RPMI7951 (cell line): ENCODE measurements at regions not wholly inside any gene's neighbourhood (a gene's known extent, or its start where the extent isn't known, plus 50 kb on each side); places are given as distances from the start of the nearest gene placed in this dataset.

Experiments
- DNase-seq: peaks from one replicate; pipeline ENCODE4 v3.0.0-alpha.2; 2012; ENCODE audit warnings: low read depth

DNA sequence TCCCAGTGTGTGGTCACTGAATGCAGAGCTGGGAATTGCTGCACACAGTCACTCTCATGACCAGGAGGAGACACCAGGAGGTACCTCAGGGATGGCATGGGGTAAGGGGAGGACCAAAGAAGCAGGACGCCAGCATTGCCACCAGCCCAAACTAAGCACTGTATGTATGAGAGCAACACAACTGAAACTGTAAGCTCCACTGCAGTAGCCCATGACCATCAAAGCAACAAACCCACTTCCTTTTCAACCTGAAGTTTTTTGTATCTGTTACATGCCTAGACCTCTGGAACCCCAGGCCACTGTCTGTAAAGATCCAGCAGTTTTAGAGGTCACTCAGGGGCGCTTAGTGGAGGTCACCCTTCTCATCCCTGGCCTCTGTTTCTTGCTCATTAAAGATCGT lies 164.3 kb downstream of the SETD4 start:
- no peak for DNase-seq

DNA sequence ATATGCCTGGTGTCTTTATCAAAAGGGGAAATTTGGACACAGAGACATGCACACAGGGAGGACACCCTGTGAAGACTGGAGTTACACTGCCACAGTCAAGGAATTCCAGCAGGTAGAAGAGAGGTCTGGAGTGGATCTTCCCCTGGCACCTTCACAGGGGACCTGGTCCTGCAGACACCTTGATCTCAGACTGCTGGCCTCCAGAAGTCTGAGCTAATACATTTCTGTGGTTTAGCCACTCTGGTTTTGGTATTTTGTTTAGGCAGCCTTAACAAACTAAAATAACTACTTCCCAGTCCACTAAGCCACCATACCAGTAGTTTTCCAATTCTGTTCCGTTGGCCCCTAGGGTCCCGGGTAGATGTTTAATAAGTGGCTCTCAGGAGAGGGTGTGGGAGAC lies 164.7 kb downstream of the SETD4 start:
- no peak for DNase-seq

DNA sequence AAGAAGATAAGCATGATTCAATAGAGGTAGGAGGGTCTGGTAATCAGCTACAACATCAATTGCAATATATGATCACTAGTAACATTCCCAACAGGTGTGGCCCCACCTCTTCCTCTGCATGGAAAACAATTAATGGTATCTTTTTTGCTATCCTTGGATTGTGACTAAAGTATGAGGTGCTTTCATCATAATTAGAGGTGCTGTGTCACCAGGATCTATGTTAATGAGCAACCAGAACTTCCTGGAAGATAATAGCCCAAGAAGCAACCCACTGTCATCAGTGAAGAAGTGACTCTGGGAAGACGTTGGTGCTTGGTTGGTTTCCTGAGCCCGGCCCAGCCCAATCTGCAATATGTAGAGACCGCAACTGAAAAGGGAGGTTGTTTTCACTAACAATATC lies 167.2 kb downstream of the SETD4 start:
- no peak for DNase-seq

DNA sequence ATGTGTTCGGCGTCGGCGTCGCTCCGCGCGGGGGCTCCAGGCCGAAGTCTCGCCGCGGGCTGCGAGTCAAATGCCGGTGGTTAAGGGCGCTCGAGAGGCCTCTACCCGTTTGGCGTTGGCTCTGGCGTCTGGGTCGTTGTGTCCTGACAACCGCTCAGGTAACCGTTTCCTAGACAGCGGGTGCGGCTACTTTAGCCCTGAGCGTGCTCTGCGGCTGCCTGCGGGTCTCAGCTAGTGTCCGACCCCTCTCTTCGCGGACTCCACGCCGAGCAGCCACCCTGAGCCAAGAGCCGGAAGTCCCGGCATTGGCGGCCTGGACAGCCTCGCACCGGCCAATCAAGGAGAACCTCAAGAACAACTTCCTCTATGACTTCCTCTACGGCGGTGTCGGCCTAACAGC lies 173.4 kb downstream of the SETD4 start:
- no peak for DNase-seq

DNA sequence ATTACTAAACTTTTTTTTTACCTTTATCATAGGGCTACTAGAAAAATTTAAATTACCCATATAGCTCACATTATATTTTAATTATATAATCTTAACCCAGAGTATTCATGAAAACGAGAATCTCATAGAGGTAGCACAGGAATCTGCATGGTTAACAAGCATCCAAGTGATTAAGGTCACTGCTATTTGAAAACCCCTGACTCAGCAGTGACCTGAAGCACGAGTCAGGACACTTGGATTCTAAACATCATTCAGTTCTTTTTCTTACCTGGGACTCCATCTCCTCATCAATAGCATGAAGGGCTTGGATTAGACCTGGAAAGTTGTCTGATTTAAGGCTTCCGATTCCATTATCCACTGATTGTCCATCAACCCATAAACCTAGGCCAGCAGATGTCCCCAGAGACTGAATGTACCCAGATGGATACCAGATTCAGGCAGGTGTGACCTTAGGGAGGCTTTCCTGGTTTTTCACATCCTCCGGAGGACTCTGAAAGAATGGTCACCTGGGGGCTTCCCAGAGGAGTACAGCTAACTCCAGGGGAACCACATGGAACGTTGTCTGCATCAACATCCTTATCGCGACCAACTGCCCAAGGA lies 174.3 kb downstream of the SETD4 start:
- no peak for DNase-seq

DNA sequence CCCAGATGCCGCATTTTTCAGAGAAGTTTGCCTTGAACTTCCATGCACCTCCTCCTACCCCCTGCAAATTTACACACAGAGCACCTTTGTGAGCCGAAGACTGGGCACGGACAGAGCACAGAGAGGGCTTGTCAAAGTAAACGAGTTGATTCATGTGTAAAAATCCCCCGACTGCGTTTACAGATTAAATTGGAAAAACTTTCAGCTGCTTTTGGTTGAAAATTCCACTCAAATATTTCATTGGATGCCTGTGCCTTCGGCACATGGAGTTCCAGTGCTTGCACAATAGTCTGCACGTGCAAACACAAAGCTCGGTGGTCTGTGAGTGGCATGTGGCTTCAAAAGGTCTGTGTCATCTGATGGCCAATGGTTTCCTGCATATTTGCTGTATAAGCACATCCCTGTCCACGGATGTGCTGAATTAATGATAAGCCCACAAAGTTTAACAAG lies 177.5 kb downstream of the SETD4 start:
- peak; percentile 45 for DNase-seq

DNA sequence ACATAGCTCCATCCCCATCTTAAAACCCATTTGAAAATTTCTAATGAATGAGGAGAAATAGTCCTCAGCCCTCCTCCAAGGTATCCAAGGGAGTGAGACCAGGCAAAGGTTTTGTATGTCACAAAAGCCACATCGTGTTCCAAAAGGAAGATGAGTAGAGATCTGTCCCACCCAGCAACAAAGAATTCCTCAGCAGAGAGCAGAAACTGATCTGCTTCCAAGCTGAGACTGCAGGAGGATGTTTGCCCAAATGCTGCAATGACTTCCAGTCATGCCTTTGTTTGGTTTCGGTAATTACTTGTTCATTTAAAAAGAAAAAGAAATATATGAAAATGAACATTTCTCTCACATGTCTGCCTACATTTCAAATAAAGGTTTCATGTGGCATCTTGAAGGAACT lies 186.9 kb downstream of the SETD4 start:
- no peak for DNase-seq

DNA sequence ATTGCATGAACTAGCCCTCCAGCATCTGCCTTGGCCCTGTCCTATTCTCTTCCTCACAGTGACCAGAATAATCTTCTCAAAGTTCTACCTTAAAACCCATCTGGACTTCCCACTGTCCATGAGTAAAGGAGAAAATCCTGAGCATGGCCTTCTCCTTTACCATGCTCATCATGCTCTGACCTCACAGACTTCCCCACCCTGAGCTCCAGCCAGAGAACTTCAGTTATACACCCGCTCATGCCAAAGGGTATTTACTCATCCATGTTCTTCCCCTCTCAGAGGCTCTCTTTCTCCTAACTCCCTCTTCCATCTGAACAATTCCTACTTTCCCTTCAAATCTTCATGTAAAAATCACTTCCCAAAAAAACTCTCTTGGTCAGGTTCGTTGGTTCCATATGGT lies 188.4 kb downstream of the SETD4 start:
- DNase-seq: no peak

DNA sequence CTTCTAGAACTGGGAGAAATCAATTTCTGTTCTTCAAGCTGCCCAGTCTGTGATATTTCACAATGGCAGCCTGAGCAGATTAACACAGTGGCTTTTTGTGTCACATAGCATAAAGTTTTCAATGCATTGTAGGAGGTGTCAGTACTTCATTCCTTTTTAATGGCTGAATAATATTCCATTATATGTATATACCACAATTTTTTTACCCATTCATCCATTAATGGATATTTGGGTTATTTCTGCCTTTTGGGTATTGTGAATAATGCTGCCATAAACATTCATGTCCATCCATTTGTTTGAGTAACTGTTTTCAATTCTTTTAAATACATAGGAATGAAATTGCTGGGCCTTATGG lies 191.5 kb downstream of the SETD4 start:
- no peak for DNase-seq

DNA sequence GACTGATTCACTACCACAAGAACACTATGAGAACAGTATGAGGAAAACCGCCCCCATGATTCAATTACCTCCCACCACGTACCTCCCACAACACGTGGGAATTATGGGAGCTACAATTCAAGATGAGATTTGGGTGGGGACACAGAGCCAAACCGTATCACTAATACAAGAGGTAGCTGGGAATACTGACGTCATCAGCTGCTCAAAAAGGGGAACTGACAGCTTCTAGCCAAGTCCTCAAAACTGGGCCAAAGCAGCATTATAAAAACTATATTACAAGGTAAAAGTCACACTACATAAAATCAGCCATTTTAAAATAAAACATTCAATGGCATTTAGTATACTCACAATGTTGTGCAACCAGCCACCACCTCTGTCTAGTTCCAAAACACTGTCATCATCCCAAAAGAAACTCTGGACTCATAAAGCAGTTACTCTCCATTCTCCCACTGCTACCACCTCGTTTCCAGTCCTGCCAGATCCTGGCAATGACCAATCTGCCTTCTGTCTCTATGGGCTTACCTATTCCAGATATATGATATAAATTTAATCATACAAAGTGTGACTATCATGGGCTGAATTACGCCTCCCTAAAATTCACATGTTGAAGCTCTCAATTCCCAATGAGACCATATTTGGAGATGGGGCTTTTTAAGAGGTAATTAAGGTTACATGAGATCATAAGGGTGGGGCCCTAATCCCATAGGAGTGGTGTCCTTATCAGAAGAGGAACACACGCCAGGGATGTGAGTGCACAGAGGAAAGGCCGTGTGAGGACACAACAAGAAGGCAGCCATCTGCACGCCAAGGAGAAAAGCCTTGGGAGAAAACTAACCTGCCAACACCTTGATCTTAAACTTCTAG lies 192.1 kb downstream of the SETD4 start:
- DNase-seq: no peak

DNA sequence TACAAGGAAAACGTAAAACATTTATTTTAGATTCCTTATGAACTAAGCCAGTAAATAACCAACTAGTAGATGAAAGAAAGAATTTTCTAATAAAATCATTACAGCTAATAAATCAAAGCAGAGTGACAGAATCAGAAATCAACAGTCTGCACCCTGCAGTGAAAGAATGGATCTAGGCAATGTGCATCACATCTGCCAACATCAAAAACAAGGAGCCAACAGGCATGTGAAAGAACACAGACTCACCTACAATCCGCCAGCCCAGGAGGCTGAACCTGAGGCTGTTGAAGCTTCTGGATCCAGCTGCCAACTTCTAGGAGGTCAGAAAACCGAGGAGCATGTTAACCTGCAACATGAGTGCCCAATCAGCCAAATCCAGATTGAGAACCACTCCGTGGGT lies 196.3 kb downstream of the SETD4 start:
- DNase-seq: no peak

DNA sequence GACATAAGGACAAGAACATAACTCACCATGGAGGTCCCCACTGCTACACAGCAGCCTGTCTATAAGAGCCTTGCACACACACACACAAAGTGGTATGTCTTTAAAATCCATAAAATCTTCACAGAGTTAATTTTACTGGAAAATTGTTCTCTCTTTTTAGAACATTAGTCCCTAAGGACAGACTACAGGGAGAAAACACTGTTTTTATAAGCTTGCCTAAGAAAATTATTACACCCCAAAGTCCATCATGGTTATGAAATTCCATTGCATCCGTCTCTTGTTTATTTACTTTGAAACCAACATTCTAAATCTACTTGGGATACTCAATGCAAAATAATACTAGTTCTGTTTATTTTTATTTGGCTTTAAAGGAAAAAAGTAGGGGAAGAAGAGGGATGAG lies 197.4 kb downstream of the SETD4 start:
- no peak for DNase-seq

DNA sequence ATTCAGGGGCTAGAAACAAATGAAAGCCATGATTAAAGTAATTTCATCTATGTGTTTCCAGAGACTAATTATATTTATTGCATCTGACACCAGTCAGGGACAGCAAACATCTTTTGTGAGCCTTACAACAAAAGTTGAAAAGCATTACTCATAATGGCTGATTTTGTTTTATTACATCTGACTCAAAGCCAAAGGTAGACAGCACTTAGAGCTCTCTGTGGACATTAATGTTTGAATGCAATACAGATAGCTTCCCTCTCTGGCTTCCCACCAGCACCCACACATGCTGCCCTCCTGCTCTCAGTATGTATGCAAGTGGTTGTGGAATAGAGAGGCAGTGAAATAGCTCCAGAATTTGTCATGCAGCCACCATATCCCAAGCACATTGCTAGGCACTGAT lies 198.7 kb downstream of the SETD4 start:
- no peak for DNase-seq

DNA sequence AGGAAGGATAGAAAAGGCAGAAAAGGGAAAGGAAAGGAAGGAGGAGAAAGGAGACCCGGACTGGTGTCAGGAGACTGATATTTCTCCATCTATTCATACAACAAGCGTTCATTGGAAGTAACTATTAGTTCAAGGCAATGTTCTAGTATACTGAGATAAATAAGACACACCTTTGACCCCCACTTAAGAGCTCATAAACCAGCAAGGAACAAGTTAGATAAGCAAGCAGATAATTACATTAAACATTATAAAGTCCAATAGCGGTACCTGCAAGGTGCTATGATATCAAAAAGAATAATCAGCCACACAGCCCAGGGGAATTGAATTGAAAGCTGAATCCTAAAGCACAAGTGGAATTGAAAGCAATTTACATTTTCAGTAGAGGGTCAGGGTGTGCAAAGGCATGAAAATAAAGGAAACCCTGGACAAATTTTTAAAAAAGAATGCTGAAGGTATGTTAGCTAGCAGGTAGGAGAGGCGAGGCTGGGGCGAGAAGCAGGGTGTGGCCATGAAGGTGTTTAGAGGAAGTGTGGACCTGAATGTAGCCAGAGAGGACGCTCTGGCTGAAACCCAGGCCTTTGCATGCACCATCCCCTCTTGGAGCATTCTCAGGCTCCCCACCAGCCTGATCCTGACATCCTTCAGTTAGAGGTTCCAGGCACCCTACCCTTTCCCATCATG lies 200.0 kb downstream of the SETD4 start:
- DNase-seq: no peak

DNA sequence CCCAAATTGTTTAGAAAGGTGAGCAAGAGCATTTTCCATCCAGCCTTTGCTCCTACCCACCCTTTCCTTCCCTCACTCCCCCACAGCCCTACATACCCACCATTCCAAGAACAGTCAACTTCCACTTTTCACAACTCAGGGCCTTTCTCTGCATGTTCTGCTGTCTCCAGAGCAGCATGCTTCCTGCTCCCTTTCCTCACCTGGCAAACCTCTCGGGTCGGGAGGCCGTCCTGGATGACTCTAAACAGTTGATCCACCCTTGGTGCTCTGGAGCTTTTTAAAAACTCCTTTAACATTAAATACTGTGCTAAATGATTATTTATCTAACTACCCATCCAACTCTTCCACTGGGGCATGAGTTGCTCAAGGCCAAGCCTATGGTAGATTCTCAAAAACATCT lies 200.6 kb downstream of the SETD4 start:
- no peak for DNase-seq

DNA sequence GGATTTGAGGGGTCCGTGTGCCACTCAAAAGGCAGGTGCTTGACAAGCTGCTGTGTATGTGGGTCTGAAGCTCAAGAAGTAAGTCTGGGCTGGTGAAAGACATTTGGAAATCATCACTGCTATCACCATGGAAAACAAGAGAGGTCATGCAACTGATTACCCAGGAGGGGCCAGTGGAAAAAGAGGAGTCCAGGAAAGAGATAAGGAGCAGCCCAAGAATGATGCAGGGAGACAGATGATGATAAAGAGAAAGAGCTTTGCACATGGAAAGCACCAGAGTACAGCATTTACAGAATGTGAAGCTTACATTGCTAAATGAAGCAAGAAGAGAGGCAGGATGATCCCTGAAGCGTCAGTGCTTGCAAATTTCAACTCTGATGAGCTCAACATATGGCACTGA lies 203.2 kb downstream of the SETD4 start:
- no peak for DNase-seq

DNA sequence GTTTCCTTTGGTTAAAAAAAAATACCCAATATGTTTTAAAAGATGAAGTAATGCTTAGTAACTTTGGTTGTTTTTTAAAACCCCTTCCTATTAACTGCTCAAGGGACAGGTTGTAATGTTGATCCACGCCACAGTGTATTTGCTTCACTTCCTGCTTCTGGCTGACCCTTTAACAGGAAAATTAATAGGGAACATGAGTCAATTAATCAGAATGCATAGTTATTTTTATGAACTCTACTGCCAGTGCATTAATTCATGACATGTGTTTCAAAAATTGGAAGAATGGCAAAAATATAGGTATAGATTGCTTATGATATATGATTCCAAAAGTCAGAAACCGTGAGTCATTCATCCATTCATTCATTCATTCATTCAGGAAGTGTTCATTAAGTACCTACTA lies 204.8 kb downstream of the SETD4 start:
- DNase-seq: no peak

DNA sequence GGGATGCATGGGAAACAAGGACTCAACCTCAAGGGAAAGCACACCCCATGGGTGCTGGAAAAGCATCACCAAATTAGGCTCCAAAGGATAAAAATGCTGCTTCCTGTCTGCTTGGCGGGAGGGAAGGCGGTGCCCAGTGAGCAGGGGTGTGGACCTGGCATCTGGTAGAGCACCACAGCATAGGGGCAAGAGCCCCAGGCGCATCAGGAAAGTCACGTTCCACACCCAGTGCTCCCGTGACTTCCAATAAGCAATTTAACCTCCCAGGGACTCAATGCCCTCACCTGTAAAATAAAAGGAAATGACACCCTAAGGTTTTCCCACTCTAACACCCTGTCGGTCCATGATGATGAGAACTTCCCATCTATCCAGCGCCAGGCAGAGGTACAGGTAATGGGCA lies 206.0 kb downstream of the SETD4 start:
- DNase-seq: no peak

DNA sequence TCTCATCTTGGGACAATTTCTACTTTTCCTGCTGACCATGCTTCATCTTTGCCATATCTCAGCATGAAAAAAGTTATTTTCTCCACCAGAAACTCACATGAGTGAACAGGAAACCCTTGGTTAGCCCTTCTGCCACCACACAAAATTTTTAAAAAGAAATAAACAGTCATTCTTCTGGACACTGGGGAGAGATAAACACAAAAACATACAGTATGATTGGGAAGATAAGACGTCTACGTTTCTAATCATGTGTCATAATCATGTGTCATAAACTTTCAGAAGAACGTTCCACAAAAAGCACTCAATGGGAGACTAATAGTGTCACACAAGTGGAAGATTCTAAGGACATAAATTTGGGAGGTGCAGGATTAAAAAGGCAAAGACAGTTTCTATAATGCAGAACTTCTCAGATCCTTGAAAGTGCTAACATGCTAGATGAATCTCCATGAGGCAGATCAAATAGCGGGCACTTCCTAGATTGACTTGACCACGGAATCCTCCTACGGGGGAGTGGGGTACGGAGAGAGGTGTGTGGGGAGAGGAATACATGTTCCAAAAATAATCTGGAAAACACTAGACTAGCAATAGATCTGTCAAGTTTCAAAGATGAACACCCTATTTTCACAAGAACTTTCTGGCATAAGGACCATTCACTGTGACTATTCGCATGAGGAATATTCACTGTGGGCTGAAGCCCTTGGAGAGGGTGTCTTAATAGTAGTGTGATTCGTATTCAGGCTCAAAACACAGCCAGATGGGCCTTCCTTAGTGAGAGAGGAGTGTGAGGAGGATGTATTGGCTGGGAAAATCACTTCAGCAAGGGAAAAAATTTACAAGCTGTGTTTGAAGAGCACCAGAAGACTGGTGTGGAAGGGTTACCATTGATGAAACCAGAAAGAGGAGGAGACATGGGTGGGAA lies 206.7 kb downstream of the SETD4 start:
- DNase-seq: no peak

DNA sequence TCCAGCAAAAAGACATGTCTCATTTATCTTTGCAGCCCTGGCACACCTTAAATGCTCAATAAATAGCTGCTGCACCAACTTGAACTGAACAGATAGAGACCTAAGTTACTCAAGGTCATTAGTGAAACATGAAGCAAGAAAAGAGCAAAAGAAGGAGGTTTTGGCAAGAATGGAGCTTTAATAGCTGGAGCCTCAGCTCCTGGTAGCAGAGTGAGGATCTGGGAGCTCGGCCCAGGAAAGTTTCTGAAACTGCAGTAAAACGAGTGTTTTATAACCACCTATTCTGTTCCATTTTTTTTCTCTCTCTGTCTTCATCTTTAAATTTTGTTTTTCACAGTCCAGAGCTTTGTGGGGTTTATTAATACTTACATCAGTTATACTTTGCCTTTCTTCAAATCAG lies 207.5 kb downstream of the SETD4 start:
- DNase-seq: no peak

DNA sequence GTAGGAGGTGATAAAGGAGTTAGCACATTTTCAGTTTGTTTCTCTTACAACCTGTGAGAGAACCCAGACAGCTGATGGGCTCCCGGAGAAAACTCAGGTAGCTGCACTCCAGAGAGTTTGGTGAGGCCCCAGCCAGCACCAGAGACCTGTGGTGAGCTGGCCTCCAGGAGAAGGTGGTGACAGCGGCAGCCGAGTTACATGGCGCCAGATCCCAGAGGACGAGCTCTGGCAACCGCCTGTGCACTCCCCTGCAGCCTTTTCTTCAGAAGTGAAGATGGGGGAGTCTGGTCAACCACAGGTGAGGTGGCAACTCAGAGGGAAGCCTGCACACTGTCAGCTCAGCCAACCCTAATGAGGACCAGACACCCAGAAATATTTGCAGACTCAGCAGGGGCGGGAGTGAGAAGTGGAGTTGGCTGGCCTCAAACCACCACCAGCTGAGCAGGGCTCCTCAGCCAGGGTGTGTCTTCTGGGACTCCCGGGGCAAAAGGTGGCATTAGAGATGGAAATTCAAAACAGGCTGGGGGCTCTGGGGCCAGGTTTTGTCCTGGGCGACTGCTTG lies 209.7 kb downstream of the SETD4 start:
- no peak for DNase-seq

DNA sequence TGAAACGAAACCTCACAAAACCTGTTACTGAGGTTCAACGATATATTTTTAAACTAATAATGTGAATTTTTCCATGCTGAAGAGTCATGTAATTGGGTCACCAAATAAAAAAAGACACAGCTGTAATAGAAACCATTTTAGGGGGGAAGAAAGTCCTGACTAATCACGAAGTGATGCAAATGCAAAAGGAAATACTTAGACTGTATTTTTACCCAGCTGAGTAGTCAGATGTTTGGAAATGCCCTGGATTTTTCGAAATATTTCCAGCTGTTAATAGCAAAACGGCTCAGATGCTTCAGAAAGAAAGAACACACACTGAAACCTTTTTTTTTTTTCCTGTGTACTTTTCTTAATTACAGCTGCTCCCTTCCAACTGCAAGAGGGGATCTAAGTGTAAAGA lies 210.3 kb downstream of the SETD4 start:
- DNase-seq: peak; percentile 18
